Endodermal cell (in vitro differentiated cells): ENCODE measurements at regions not wholly inside any gene's neighbourhood (a gene's known extent, or its start where the extent isn't known, plus 50 kb on each side); places are given as distances from the start of the nearest gene placed in this dataset.

Experiments
- DNase-seq: peaks from one replicate; pipeline ENCODE4 v3.0.0-alpha.2; 2017
- H3K27ac ChIP-seq: 2 replicates; pipeline ENCODE4 v1.5.1; 2013; ENCODE audit warnings: mild to moderate bottlenecking, low read depth, low read length, moderate library complexity
- H3K27me3 ChIP-seq: 2 replicates; pipeline ENCODE4 v1.6.1; 2013; ENCODE audit warnings: mild to moderate bottlenecking, low read length, moderate library complexity; ENCODE audit not compliant: insufficient read depth, control insufficient read depth, poor library complexity, severe bottlenecking
- H3K36me3 ChIP-seq: 2 replicates; pipeline ENCODE4 v1.7.0; 2013; ENCODE audit warnings: mild to moderate bottlenecking, low read length, moderate library complexity; ENCODE audit not compliant: control insufficient read depth, insufficient read depth
- H3K4me1 ChIP-seq: one replicate; pipeline ENCODE4 v1.7.0; 2013; ENCODE audit warnings: low read length; ENCODE audit not compliant: control insufficient read depth, insufficient read depth
- H3K4me3 ChIP-seq: 2 replicates; pipeline ENCODE4 v1.5.1; 2013; ENCODE audit warnings: mild to moderate bottlenecking, low read length, moderate library complexity
- H3K9ac ChIP-seq: 2 replicates; pipeline ENCODE4 v1.6.1; 2013; ENCODE audit warnings: mild to moderate bottlenecking, low read length, moderate library complexity; ENCODE audit not compliant: poor library complexity, severe bottlenecking; ENCODE audit errors: extremely low read depth
- H3K9me3 ChIP-seq: 2 replicates; pipeline ENCODE4 v1.6.1; 2013; ENCODE audit warnings: mild to moderate bottlenecking, low read length, moderate library complexity; ENCODE audit not compliant: control insufficient read depth
- H3K27ac Mint-ChIP-seq: 2 replicates; pipeline ENCODE4 v1.8.0; 2020; ENCODE audit warnings: mixed read lengths
- H3K27me3 Mint-ChIP-seq: 2 replicates; pipeline ENCODE4 v1.8.0; 2021; ENCODE audit warnings: mild to moderate bottlenecking, mixed read lengths; ENCODE audit not compliant: insufficient read depth
- H3K36me3 Mint-ChIP-seq: 2 replicates; pipeline ENCODE4 v1.8.0; 2020; ENCODE audit warnings: low read depth, mixed read lengths
- H3K4me1 Mint-ChIP-seq: 2 replicates; pipeline ENCODE4 v1.8.0; 2020; ENCODE audit warnings: mixed read lengths
- H3K4me3 Mint-ChIP-seq: 2 replicates; pipeline ENCODE4 v1.8.0; 2020; ENCODE audit warnings: mild to moderate bottlenecking, moderate library complexity, mixed read lengths
- H3K9me3 Mint-ChIP-seq: 2 replicates; pipeline ENCODE4 v1.8.0; 2020; ENCODE audit warnings: mild to moderate bottlenecking, mixed read lengths
- WGBS, 2 experiments: methylation state at CpG; one replicate each; pipeline versions ENCODE4 v1.1.5 to v1.1.7; 2013; ENCODE audit warnings: missing lambda C conversion rate in 2 of 2, mixed read lengths in 1 of 2; ENCODE audit not compliant: insufficient coverage in 1 of 2, insufficient read length in 1 of 2; 5-methylcytosine and 5-hydroxymethylcytosine counted together
- TF ChIP-seq, protein P1 (sequence below): fragments of 200-600 bp; sonication (generic); conservative IDR thresholded peaks from 2 replicates; pipeline ENCODE4 v1.5.0; 2021; ENCODE audit warnings: antibody characterized with exemption, mild to moderate bottlenecking

- no peaks in the 10 kb centered on the region for H3K9me3 Mint-ChIP-seq
- no peaks in the 10 kb centered on the region for H3K4me1 ChIP-seq
- 93 to 100% methylated on average over 1 of the region's 1 CpG for WGBS, 2 experiments
- H3K9ac ChIP-seq, result no peak overlapping the region
- H3K9me3 ChIP-seq, result no peaks in the 10 kb centered on the region
- no peaks in the 10 kb centered on the region for H3K27me3 ChIP-seq
- H3K4me3 ChIP-seq, result no peak overlapping the region
- TF ChIP-seq, protein P1, sequence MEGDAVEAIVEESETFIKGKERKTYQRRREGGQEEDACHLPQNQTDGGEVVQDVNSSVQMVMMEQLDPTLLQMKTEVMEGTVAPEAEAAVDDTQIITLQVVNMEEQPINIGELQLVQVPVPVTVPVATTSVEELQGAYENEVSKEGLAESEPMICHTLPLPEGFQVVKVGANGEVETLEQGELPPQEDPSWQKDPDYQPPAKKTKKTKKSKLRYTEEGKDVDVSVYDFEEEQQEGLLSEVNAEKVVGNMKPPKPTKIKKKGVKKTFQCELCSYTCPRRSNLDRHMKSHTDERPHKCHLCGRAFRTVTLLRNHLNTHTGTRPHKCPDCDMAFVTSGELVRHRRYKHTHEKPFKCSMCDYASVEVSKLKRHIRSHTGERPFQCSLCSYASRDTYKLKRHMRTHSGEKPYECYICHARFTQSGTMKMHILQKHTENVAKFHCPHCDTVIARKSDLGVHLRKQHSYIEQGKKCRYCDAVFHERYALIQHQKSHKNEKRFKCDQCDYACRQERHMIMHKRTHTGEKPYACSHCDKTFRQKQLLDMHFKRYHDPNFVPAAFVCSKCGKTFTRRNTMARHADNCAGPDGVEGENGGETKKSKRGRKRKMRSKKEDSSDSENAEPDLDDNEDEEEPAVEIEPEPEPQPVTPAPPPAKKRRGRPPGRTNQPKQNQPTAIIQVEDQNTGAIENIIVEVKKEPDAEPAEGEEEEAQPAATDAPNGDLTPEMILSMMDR, result no peak
- H3K27ac Mint-ChIP-seq, result no peak overlapping the region
- H3K27me3 Mint-ChIP-seq, result no peaks in the 10 kb centered on the region
- H3K36me3 ChIP-seq, result no peaks in the 10 kb centered on the region
- H3K4me3 Mint-ChIP-seq, result no peak overlapping the region
- H3K36me3 Mint-ChIP-seq, result no peaks in the 10 kb centered on the region
- DNase-seq, result no peak
- H3K4me1 Mint-ChIP-seq, result peaks cover 8% of the 10 kb centered on the region
- H3K27ac ChIP-seq, result no peak overlapping the region
Observed at GRCh38 chr4:120616041-120616440, 306.5 kb downstream of the PRDM5 start.

DNA sequence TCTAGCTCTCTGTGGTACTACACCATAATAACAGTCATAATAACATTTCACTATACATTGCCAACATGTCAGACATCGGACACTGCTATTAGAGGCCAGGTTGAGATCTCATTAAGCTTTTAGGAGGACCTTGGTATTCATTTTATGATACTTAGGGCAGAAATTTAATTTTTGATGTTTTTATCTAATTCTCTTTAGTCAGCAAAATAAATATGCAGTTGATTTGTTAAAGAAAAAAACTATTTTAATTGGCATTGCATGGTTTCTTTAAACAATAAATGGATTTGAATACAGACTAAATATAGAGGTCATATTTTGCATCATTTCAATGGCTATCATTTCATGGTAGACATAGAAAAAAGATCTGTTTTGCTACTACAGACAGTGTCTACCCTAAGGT, 308.7 kb downstream of the PRDM5 start:
- H3K9ac ChIP-seq, result no peak overlapping the region
- Mint-ChIP-seq H3K4me3 (no peak overlapping the region), H3K4me1 (peaks cover 8% of the 10 kb centered on the region), H3K9me3 (no peaks in the 10 kb centered on the region), H3K36me3 (no peaks in the 10 kb centered on the region), H3K27ac (no peak overlapping the region), H3K27me3 (no peaks in the 10 kb centered on the region)
- H3K36me3 ChIP-seq, result no peaks in the 10 kb centered on the region
- H3K27me3 ChIP-seq, result no peaks in the 10 kb centered on the region
- no peak overlapping the region for H3K4me3 ChIP-seq
- WGBS, 2 experiments, result 94% methylated on average over 1 of the region's 1 CpG; no CpG with 5 or more reads in 1 of the 2 experiments
- TF ChIP-seq, protein P1, result no peak
- H3K4me1 ChIP-seq, result no peaks in the 10 kb centered on the region
- DNase-seq, result no peak
- H3K9me3 ChIP-seq, result no peaks in the 10 kb centered on the region
- no peak overlapping the region for H3K27ac ChIP-seq

DNA sequence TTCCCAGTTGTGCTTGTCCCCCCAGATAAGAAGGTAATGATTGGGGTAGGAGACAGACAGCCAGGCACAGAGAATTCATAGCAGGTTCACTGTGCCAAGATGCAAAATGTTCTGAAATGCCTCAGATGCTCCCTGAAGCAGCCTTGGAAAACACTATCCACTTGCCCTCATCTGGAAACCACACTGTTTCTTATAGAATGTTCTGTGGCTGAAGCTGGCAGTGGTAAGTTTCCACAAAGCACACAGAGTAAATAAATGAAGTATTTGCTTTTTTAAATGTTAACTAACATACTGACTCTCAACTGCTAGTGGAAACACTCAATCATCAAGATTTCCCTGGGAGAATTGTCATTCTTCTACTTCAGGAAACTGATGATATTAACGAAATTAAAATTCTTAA, 311.4 kb downstream of the PRDM5 start:
- peaks cover 8% of the 10 kb centered on the region for H3K4me1 Mint-ChIP-seq
- Histone ChIP-seq H3K27me3 (no peaks in the 10 kb centered on the region), H3K4me3 (no peak overlapping the region), H3K9ac (no peak overlapping the region), H3K36me3 (no peaks in the 10 kb centered on the region), H3K4me1 (no peaks in the 10 kb centered on the region), H3K27ac (no peak overlapping the region), H3K9me3 (peaks cover 9% of the 10 kb centered on the region)
- no peak overlapping the region for H3K4me3 Mint-ChIP-seq
- no peak for DNase-seq
- WGBS, 2 experiments, result 100% methylated on average over 1 of the region's 1 CpG; no CpG with 5 or more reads in 1 of the 2 experiments
- no peaks in the 10 kb centered on the region for H3K36me3 Mint-ChIP-seq
- TF ChIP-seq, protein P1, result no peak
- no peaks in the 10 kb centered on the region for H3K27me3 Mint-ChIP-seq
- H3K9me3 Mint-ChIP-seq, result peaks cover 9% of the 10 kb centered on the region
- H3K27ac Mint-ChIP-seq, result no peak overlapping the region
